GM12892 (cell line): ENCODE measurements at regions not wholly inside any gene's neighbourhood (a gene's known extent, or its start where the extent isn't known, plus 50 kb on each side); places are given as distances from the start of the nearest gene placed in this dataset.

ENCODE experiments used
- POLR2A ChIP-seq: IDR thresholded peaks from 2 replicates; pipeline ENCODE4 v1.6.1; 2011; ENCODE audit warnings: low read depth, low read length, control low read depth
- POLR2AphosphoS5 ChIP-seq: IDR thresholded peaks from 2 replicates; pipeline ENCODE4 v1.6.1; 2011; ENCODE audit warnings: low read depth, low read length, control low read depth

GRCh38 chr3:43951813-43952212, 261.1 kb downstream of the ABHD5 start:
- TF ChIP-seq POLR2AphosphoS5 (no peak), POLR2A (no peak)
